HCT116 (cell line): ENCODE measurements at regions not wholly inside any gene's neighbourhood (a gene's known extent, or its start where the extent isn't known, plus 50 kb on each side); places are given as distances from the start of the nearest gene placed in this dataset.

ENCODE experiments used
- ATAC-seq: fragments of 200-7000 bp; cut with Tn5 transposase; 2 replicates; pipeline ENCODE4 v1.9.1; 2020; ENCODE audit warnings: mild to moderate bottlenecking, moderate library complexity
- BruUV-seq: library from RNA; stranded (reverse); fragments of 400-500 nt; replicated peaks from 2 replicates; lab custom pipeline; 2021; lab: Mats Ljungman, UMichigan
- CTCF ChIA-PET: fragments of 300-600 bp; sonication (Branson Sonifier 250); formaldehyde crosslinking; loops from one replicate; lab custom pipeline; 2021; ENCODE audit warnings: antibody characterized with exemption; lab: Charles Lee
- POLR2A ChIA-PET: fragments of 300-600, 350-600 bp; sonication (Branson Sonifier 250); formaldehyde crosslinking; loops from one replicate; lab custom pipeline; 2021; ENCODE audit warnings: antibody characterized with exemption; lab: Charles Lee
- RAD21 ChIA-PET, 2 experiments: fragments of 300-600 bp; sonication (Branson Sonifier 250); formaldehyde crosslinking; loops; one replicate each; lab custom pipeline; 2023; ENCODE audit warnings: low total read pairs in 2 of 2; ENCODE audit not compliant: uncharacterized antibody in 2 of 2, unreplicated experiment in 2 of 2, low non-redundant PET in 1 of 2; lab: Charles Lee
- DNase-seq: peaks from one replicate; pipeline ENCODE4 v3.0.0-alpha.2; 2010; ENCODE audit warnings: low read depth, low spot score
- H2AFZ ChIP-seq: fragments of 200-600 bp; shearing (Covaris generic), sonication (generic); 2 replicates; pipeline ENCODE4 v1.6.1; 2017; ENCODE audit warnings: low read depth, mixed run types, mixed read lengths, antibody characterized with exemption, low read length; ENCODE audit not compliant: poor library complexity, severe bottlenecking
- H3K27ac ChIP-seq: 2 replicates; pipeline ENCODE4 v1.5.1; 2012; ENCODE audit warnings: low read depth, low read length
- H3K27me3 ChIP-seq: fragments of 200-600 bp; sonication (generic); 2 replicates; pipeline ENCODE4 v1.6.1; 2016; ENCODE audit warnings: mixed run types, low read length, mixed read lengths; ENCODE audit not compliant: insufficient read depth
- H3K36me3 ChIP-seq, 2 experiments: fragments of 200-500 bp in 1 of 2; fragments of 200-600 bp in 1 of 2; sonication (Bioruptor generic) in 1 of 2; sonication (generic) in 1 of 2; 2 replicates each; pipeline versions ENCODE4 v1.5.1 to v1.6.1; 2014 to 2016; ENCODE audit warnings: low read length in 2 of 2, inconsistent platforms in 1 of 2, mixed read lengths in 1 of 2, mixed run types in 1 of 2; ENCODE audit not compliant: insufficient read depth in 2 of 2, control insufficient read depth in 1 of 2
- H3K4me1 ChIP-seq, 2 experiments: fragments of 200-600 bp in 1 of 2; sonication (generic) in 1 of 2; 2 replicates each; pipeline versions ENCODE4 v1.5.1 to v1.6.1; 2012 to 2017; ENCODE audit warnings: low read length in 2 of 2, inconsistent platforms in 1 of 2, mild to moderate bottlenecking in 1 of 2, mixed read lengths in 1 of 2, mixed run types in 1 of 2, moderate library complexity in 1 of 2; ENCODE audit not compliant: insufficient read depth in 2 of 2, control insufficient read depth in 1 of 2
- H3K4me2 ChIP-seq: fragments of 200-600 bp; sonication (generic); 2 replicates; pipeline ENCODE4 v1.6.1; 2017; ENCODE audit warnings: mixed run types, low read length, mixed read lengths
- H3K4me3 ChIP-seq, 2 experiments: fragments of 200-600 bp in 1 of 2; sonication (generic) in 1 of 2; replicated peaks in 1 of 2; 2 replicates each; pipeline ENCODE4 v1.5.1; 2011 to 2016; ENCODE audit warnings: low read length in 2 of 2, control low read depth in 1 of 2, low read depth in 1 of 2, mild to moderate bottlenecking in 1 of 2, mixed read lengths in 1 of 2, mixed run types in 1 of 2
- H3K79me2 ChIP-seq: fragments of 200-600 bp; sonication (generic); 2 replicates; pipeline ENCODE4 v1.6.1; 2017; ENCODE audit warnings: mild to moderate bottlenecking, mixed run types, low read length, moderate library complexity, mixed read lengths; ENCODE audit not compliant: insufficient read depth
- H3K9ac ChIP-seq: fragments of 200-600 bp; sonication (generic); 2 replicates; pipeline ENCODE4 v1.6.1; 2016; ENCODE audit warnings: low read length, mixed read lengths
- H3K9me2 ChIP-seq: fragments of 200-600 bp; sonication (generic), shearing (Covaris generic); 2 replicates; pipeline ENCODE4 v1.6.1; 2017; ENCODE audit warnings: mixed run types, mild to moderate bottlenecking, moderate library complexity; ENCODE audit not compliant: insufficient read depth
- H3K9me3 ChIP-seq, 2 experiments: fragments of 200-500 bp in 1 of 2; fragments of 200-600 bp in 1 of 2; sonication (Bioruptor generic) in 1 of 2; sonication (generic) in 1 of 2; 2 replicates each; pipeline ENCODE4 v1.6.1; 2014 to 2017; ENCODE audit warnings: low read length in 2 of 2, mixed read lengths in 2 of 2, inconsistent platforms in 1 of 2, low read depth in 1 of 2, mild to moderate bottlenecking in 1 of 2, mixed run types in 1 of 2, moderate library complexity in 1 of 2; ENCODE audit not compliant: control insufficient read depth in 1 of 2, insufficient read depth in 1 of 2
- H4K20me1 ChIP-seq: fragments of 200-600 bp; sonication (generic), shearing (Covaris generic); 2 replicates; pipeline ENCODE4 v1.6.1; 2017; ENCODE audit warnings: mixed run types, mild to moderate bottlenecking, moderate library complexity; ENCODE audit not compliant: insufficient read depth
- CEBPB ChIP-seq: IDR thresholded peaks from 2 replicates; pipeline ENCODE4 v1.6.1; 2012; ENCODE audit warnings: low read depth
- ELF1 ChIP-seq: IDR thresholded peaks from 2 replicates; pipeline ENCODE4 v1.6.1; 2012; ENCODE audit warnings: low read depth, borderline replicate concordance
- EZH2phosphoT487 ChIP-seq: fragments of 200-600 bp; IDR thresholded peaks from 2 replicates; pipeline ENCODE4 v1.6.1; 2018; ENCODE audit warnings: antibody characterized with exemption, borderline replicate concordance
- FOSL1 ChIP-seq: IDR thresholded peaks from 2 replicates; pipeline ENCODE4 v1.6.1; 2012; ENCODE audit warnings: low read depth
- JUND ChIP-seq: IDR thresholded peaks from 2 replicates; pipeline ENCODE4 v1.6.1; 2012
- POLR2A ChIP-seq: IDR thresholded peaks from 2 replicates; pipeline ENCODE4 v1.7.0; 2011; ENCODE audit warnings: borderline replicate concordance; ENCODE audit not compliant: insufficient read depth, insufficient read length; ENCODE audit errors: extremely low read depth
- POLR2AphosphoS5 ChIP-seq: IDR thresholded peaks from 2 replicates; pipeline ENCODE4 v1.6.1; 2011; ENCODE audit warnings: mild to moderate bottlenecking, low read depth, low read length, moderate library complexity
- RAD21 ChIP-seq: IDR thresholded peaks from 2 replicates; pipeline ENCODE4 v1.6.1; 2012; ENCODE audit warnings: low read depth, mild to moderate bottlenecking
- SP1 ChIP-seq: IDR thresholded peaks from 2 replicates; pipeline ENCODE4 v1.6.1; 2012; ENCODE audit warnings: low read depth
- SRF ChIP-seq: IDR thresholded peaks from 2 replicates; pipeline ENCODE4 v1.6.1; 2012; ENCODE audit warnings: low read depth
- TCF7L2 ChIP-seq: IDR thresholded peaks from 2 replicates; pipeline ENCODE4 v1.7.0; 2011; ENCODE audit warnings: borderline replicate concordance, inconsistent platforms; ENCODE audit not compliant: insufficient read depth, insufficient read length; ENCODE audit errors: extremely low read depth
- ZFX ChIP-seq: fragments of 450-650 bp; IDR thresholded peaks from 2 replicates; pipeline ENCODE4 v1.6.1; 2017
- ZNF274 ChIP-seq: fragments of 200-500 bp; sonication (Bioruptor generic); IDR thresholded peaks from 2 replicates; pipeline ENCODE4 v1.6.1; 2014; ENCODE audit warnings: mild to moderate bottlenecking, low read depth, low read length, inconsistent platforms
- intact Hi-C: fragments of 100-400 bp; cut with micrococcal nuclease; formaldehyde crosslinking; loops from 2 replicates; pipeline ENCODE4 v1.10.0; 2022
- TF ChIP-seq, protein P1 (sequence below), 3 experiments: fragments of 200-600 bp in 1 of 3; sonication (generic) in 1 of 3; IDR thresholded peaks in 2 of 3; conservative IDR thresholded peaks in 1 of 3; 2 replicates each; pipeline ENCODE4 v1.5.1; 2012 to 2017; ENCODE audit warnings: low read depth in 2 of 3, low read length in 2 of 3, antibody characterized with exemption in 1 of 3, borderline replicate concordance in 1 of 3, control low read depth in 1 of 3, mild to moderate bottlenecking in 1 of 3, mixed read lengths in 1 of 3, mixed run types in 1 of 3, moderate library complexity in 1 of 3; ENCODE audit not compliant: insufficient read depth in 1 of 3
- TF ChIP-seq, protein P2 (sequence below): IDR thresholded peaks from 2 replicates; pipeline ENCODE4 v1.6.1; 2012
- TF ChIP-seq, protein P3 (sequence below): IDR thresholded peaks from 2 replicates; pipeline ENCODE4 v1.6.1; 2011; ENCODE audit warnings: mild to moderate bottlenecking, low read length, moderate library complexity; ENCODE audit not compliant: insufficient replicate concordance; ENCODE audit errors: extremely low read depth
- TF ChIP-seq, protein P4 (sequence below): IDR thresholded peaks from 2 replicates; pipeline ENCODE4 v1.6.1; 2012

DNA sequence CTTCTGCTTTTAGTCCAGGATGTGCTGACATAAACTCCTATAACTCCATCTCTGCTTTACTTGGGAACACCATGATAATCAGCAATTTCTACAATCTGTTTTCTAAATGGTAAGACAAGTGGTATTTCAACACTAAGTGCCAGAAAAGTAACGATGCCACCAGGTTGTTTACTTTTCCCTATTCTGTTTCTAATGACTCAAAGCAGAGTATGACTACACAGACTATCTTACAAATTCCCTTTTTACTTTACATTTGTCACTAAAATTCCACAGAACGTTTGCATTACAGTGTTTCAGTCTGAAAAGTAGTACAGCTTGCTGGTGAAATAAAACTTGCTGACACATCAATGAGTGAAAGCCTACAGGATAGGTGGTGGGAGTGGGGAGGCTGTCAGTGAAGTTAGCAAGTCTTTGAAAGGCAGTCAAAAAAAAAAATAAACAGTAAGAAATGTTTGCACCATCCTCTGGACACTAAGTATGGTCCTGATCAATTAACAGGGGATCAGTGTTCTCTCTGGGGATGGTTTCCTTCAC, 186.5 kb downstream of the LURAP1L start (continued):
- TF ChIP-seq JUND: no peak

DNA sequence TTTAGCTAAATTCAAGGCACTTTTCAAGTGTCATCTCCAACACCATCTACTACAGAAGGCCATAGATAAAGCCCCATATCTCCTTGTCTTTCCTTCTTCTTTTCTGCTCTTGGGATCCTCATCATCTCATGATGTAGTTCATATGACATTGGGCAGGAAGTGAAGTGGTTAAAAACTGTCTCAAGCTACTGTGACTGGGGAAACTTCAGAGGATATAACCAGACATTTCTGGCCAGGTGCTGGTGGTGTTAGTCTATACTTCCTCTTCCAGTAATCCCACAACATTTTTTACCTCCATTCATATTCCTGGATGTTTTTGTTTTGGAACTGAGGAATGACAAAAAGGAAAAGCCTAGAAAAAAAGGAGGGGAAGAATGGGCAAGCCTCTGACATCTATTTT, 188.7 kb downstream of the LURAP1L start:
- Histone ChIP-seq H3K4me3 (no peak overlapping the region), H3K9me2 (no peaks in the 10 kb centered on the region), H3K27me3 (no peaks in the 10 kb centered on the region), H3K9ac (no peak overlapping the region), H3K36me3 (no peaks in the 10 kb centered on the region), H3K9me3 (peaks cover 0 to 4% of the 10 kb centered on the region in 2 experiments; a peak in 1 of 4 replicates), H3K4me2 (no peak overlapping the region), H3K4me1 (no peaks in the 10 kb centered on the region), H4K20me1 (no peaks in the 10 kb centered on the region), H3K79me2 (no peaks in the 10 kb centered on the region), H2AFZ (no peak overlapping the region), H3K27ac (no peak overlapping the region)
- TF ChIP-seq POLR2AphosphoS5 (no peak), POLR2A (no peak), ELF1 (no peak), TCF7L2 (no peak), SP1 (no peak), CEBPB (no peak), SRF (no peak), RAD21 (no peak), EZH2phosphoT487 (no peak), ZFX (no peak), ZNF274 (no peak), FOSL1 (no peak)
- TF ChIP-seq, protein P1, sequence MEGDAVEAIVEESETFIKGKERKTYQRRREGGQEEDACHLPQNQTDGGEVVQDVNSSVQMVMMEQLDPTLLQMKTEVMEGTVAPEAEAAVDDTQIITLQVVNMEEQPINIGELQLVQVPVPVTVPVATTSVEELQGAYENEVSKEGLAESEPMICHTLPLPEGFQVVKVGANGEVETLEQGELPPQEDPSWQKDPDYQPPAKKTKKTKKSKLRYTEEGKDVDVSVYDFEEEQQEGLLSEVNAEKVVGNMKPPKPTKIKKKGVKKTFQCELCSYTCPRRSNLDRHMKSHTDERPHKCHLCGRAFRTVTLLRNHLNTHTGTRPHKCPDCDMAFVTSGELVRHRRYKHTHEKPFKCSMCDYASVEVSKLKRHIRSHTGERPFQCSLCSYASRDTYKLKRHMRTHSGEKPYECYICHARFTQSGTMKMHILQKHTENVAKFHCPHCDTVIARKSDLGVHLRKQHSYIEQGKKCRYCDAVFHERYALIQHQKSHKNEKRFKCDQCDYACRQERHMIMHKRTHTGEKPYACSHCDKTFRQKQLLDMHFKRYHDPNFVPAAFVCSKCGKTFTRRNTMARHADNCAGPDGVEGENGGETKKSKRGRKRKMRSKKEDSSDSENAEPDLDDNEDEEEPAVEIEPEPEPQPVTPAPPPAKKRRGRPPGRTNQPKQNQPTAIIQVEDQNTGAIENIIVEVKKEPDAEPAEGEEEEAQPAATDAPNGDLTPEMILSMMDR (IDR thresholded peaks at IDR 0.05 in 2 of 3, conservative IDR thresholded peaks at IDR 0.05 in 1 of 3; ENCODE audit: borderline replicate concordance in 1 of 3, insufficient read depth in 1 of 3, low read depth in 2 of 3, low read length in 2 of 3): no peak
- TF ChIP-seq, protein P2, sequence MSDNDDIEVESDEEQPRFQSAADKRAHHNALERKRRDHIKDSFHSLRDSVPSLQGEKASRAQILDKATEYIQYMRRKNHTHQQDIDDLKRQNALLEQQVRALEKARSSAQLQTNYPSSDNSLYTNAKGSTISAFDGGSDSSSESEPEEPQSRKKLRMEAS: no peak
- TF ChIP-seq, protein P3, sequence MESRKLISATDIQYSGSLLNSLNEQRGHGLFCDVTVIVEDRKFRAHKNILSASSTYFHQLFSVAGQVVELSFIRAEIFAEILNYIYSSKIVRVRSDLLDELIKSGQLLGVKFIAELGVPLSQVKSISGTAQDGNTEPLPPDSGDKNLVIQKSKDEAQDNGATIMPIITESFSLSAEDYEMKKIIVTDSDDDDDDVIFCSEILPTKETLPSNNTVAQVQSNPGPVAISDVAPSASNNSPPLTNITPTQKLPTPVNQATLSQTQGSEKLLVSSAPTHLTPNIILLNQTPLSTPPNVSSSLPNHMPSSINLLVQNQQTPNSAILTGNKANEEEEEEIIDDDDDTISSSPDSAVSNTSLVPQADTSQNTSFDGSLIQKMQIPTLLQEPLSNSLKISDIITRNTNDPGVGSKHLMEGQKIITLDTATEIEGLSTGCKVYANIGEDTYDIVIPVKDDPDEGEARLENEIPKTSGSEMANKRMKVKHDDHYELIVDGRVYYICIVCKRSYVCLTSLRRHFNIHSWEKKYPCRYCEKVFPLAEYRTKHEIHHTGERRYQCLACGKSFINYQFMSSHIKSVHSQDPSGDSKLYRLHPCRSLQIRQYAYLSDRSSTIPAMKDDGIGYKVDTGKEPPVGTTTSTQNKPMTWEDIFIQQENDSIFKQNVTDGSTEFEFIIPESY: no peak
- TF ChIP-seq, protein P4, sequence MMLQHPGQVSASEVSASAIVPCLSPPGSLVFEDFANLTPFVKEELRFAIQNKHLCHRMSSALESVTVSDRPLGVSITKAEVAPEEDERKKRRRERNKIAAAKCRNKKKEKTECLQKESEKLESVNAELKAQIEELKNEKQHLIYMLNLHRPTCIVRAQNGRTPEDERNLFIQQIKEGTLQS: no peak
- DNase-seq: no peak
- intact Hi-C loops: no loop called here
- ChIA-PET CTCF (no interaction called here), POLR2A (no interaction called here), RAD21 (no interaction called here)
- no peak for ATAC-seq
- no TSS peak for BruUV-seq
